Activated B cell treated with CpG ODN at 0.5 μM for 24 hours (primary cell): ENCODE measurements at regions not wholly inside any gene's neighbourhood (a gene's known extent, or its start where the extent isn't known, plus 50 kb on each side); places are given as distances from the start of the nearest gene placed in this dataset.

Source experiments
- ATAC-seq: fragments of 200-7000 bp; cut with Tn5 transposase; one replicate; pipeline ENCODE4 v1.10.0; 2021; ENCODE audit warnings: low read depth, mild to moderate bottlenecking, moderate library complexity
- CTCF ChIA-PET: fragments of 350-600 bp; sonication (Branson Sonifier 250); formaldehyde crosslinking; loops from one replicate; lab custom pipeline; 2021; ENCODE audit warnings: antibody characterized with exemption; lab: Charles Lee
- POLR2A ChIA-PET: fragments of 350-600 bp; sonication (Branson Sonifier 250); formaldehyde crosslinking; loops from one replicate; lab custom pipeline; 2021; ENCODE audit warnings: antibody characterized with exemption; lab: Charles Lee
- DNase-seq: peaks from one replicate; pipeline ENCODE4 v3.0.0; 2022
- H3K27ac Mint-ChIP-seq: one replicate; pipeline ENCODE4 v1.8.0; 2020; ENCODE audit warnings: mixed read lengths
- H3K27me3 Mint-ChIP-seq: one replicate; pipeline ENCODE4 v1.8.0; 2021; ENCODE audit warnings: mixed read lengths
- H3K36me3 Mint-ChIP-seq: one replicate; pipeline ENCODE4 v1.8.0; 2021; ENCODE audit warnings: low read depth, mixed read lengths
- H3K4me1 Mint-ChIP-seq: one replicate; pipeline ENCODE4 v1.8.0; 2021; ENCODE audit warnings: mixed read lengths
- H3K4me3 Mint-ChIP-seq: one replicate; pipeline ENCODE4 v1.8.0; 2020; ENCODE audit warnings: mild to moderate bottlenecking, mixed read lengths
- H3K9me3 Mint-ChIP-seq: one replicate; pipeline ENCODE4 v1.8.0; 2020; ENCODE audit warnings: mixed read lengths
- intact Hi-C: fragments of 100-400 bp; cut with micrococcal nuclease; formaldehyde crosslinking; loops from one replicate; pipeline ENCODE4 v1.15.1; 2024
- TF ChIP-seq, protein P1 (sequence below): fragments of 200-600 bp; IDR thresholded peaks from one replicate; pipeline ENCODE4 v1.8.0; 2022; ENCODE audit warnings: antibody characterized with exemption, mild to moderate bottlenecking

DNA sequence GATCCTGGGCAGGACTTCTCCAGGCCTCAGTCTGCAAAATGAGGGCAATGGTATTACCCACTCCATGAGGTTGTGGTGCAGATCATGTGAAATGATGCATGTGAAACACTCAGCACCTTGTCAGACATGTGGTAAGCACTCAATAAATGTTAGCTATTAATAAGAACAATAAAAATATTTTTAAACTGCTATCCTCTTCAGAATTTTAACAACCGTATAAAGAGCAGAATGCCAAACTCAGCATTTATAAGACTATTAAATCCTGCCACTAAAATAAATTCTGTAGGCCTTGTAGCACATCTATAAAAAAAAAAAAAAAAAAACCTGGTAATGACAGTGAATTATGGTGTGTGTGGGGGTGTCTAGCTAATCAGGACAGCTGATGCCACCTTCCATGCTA is 213.9 kb upstream of the UMPS start:
- H3K36me3 Mint-ChIP-seq: no peaks in the 10 kb centered on the region
- CTCF ChIA-PET: no interaction called here
- TF ChIP-seq, protein P1, sequence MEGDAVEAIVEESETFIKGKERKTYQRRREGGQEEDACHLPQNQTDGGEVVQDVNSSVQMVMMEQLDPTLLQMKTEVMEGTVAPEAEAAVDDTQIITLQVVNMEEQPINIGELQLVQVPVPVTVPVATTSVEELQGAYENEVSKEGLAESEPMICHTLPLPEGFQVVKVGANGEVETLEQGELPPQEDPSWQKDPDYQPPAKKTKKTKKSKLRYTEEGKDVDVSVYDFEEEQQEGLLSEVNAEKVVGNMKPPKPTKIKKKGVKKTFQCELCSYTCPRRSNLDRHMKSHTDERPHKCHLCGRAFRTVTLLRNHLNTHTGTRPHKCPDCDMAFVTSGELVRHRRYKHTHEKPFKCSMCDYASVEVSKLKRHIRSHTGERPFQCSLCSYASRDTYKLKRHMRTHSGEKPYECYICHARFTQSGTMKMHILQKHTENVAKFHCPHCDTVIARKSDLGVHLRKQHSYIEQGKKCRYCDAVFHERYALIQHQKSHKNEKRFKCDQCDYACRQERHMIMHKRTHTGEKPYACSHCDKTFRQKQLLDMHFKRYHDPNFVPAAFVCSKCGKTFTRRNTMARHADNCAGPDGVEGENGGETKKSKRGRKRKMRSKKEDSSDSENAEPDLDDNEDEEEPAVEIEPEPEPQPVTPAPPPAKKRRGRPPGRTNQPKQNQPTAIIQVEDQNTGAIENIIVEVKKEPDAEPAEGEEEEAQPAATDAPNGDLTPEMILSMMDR: no peak
- H3K27me3 Mint-ChIP-seq: peaks cover 9% of the 10 kb centered on the region
- H3K27ac Mint-ChIP-seq: no peak overlapping the region
- H3K4me3 Mint-ChIP-seq: no peak overlapping the region
- H3K9me3 Mint-ChIP-seq: no peaks in the 10 kb centered on the region
- DNase-seq: no peak
- H3K4me1 Mint-ChIP-seq: no peaks in the 10 kb centered on the region
- POLR2A ChIA-PET: no interaction called here
- intact Hi-C loops: no loop called here
- no peak for ATAC-seq

DNA sequence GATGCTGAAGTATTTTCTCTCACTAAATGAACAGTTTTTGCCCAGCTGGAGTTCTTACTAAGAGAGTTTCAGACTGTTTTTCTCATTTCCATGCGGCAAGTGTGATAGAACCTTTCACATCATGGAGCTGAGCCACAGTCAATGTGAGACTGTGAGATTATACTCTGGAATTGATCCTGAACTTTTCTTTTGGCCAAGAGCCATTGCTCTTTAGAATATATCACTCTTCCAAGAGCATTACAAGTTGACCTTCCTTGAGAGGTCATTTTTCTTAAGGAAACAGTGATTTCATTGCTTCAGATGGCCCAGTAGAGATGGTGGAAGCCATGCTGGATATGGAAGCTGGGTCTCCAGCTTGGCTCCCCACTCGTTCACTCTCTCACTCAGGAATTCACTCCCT is 212.9 kb upstream of the UMPS start:
- H3K4me1 Mint-ChIP-seq: no peaks in the 10 kb centered on the region
- DNase-seq: no peak
- H3K4me3 Mint-ChIP-seq: no peak overlapping the region
- H3K27ac Mint-ChIP-seq: no peak overlapping the region
- intact Hi-C loops: no loop called here
- TF ChIP-seq, protein P1: no peak
- H3K27me3 Mint-ChIP-seq: peaks cover 15% of the 10 kb centered on the region
- H3K9me3 Mint-ChIP-seq: no peaks in the 10 kb centered on the region
- ChIA-PET POLR2A (no interaction called here), CTCF (no interaction called here)
- no peaks in the 10 kb centered on the region for H3K36me3 Mint-ChIP-seq
- ATAC-seq: no peak

DNA sequence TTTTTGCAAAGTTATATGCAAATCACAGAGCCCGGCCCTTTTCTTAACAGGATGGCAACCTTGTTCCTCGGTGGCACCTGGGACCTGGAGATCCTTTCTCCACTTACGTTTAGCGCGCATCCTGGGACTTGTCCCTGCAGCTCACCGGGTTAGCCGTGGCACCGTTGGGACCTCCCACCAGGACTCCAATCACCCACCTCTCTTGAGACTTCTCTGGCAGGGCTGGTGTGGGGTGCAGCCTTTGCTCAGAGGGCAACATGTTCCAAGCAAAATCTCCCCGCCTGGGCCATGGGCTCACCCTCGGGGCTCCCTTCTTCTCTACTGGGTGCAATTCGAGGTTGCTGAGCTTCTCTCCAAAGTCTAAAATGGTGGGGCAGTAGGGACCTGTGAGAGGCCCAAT is 211.9 kb upstream of the UMPS start:
- TF ChIP-seq, protein P1: no peak
- no peak overlapping the region for H3K27ac Mint-ChIP-seq

DNA sequence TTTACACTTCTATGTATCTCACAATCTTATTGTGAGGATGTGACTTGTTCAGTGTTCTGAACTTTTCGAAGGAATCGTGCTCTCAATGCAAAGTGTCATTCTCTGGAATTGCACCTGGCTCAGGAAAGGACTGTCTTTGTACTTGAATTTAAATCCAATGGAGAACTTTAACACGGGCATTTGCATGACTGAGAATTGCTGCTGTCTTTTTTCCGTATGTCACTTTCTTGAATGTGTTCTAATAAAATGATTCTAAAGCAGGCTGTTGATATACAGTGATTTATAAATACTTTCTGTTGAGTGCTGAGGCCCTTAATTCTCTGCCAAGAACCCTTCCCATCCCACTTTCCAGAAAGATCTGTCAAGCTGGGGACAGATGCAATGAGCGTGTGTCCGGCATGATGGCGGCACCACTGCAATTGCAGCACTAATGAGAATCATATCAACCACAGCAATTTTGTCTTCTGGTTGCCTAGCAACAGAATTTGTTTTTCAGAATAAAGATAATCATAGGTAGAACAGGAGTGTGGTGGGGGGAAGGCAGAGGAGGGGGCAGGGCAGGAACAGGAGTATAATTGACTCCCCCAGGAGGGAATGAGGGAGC is 210.6 kb upstream of the UMPS start:
- Mint-ChIP-seq H3K4me3 (no peak overlapping the region), H3K4me1 (no peaks in the 10 kb centered on the region), H3K27me3 (peaks cover 17% of the 10 kb centered on the region), H3K27ac (no peak overlapping the region), H3K36me3 (no peaks in the 10 kb centered on the region), H3K9me3 (no peaks in the 10 kb centered on the region)
- ChIA-PET CTCF (no interaction called here), POLR2A (no interaction called here)
- ATAC-seq: no peak
- intact Hi-C loops: no loop called here
- TF ChIP-seq, protein P1: no peak
- no peak for DNase-seq

More for the DNA sequence above, 211.9 kb upstream of the UMPS start:
- H3K36me3 Mint-ChIP-seq: no peaks in the 10 kb centered on the region
- DNase-seq (no peak), ATAC-seq (no peak)
- no peak overlapping the region for H3K4me3 Mint-ChIP-seq
- CTCF ChIA-PET: no interaction called here
- H3K4me1 Mint-ChIP-seq: no peaks in the 10 kb centered on the region
- H3K9me3 Mint-ChIP-seq: no peaks in the 10 kb centered on the region
- peaks cover 16% of the 10 kb centered on the region for H3K27me3 Mint-ChIP-seq
- intact Hi-C loops: no loop called here
- POLR2A ChIA-PET: no interaction called here

DNA sequence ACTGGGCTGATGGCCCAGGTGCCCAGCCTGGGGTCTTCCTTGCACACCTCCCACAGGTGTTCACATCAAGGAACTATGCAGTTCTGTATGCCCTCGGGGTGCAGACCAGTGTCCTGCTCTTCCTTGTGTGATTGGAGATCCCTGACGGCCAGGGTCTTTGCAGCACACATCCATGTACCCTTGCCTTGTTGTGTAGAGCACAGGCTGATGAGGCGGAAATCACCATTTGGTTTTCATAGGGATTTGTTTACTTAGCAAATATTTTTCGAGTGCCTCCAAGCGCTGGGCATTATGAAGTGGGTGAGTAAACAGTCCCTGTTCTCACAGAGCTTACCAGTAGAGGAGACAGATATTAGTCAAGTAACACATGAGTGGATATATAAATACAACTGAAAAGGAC is 209.3 kb upstream of the UMPS start:
- Mint-ChIP-seq H3K36me3 (no peaks in the 10 kb centered on the region), H3K4me3 (no peak overlapping the region), H3K27me3 (peaks cover 17% of the 10 kb centered on the region), H3K27ac (no peak overlapping the region), H3K4me1 (no peaks in the 10 kb centered on the region), H3K9me3 (no peaks in the 10 kb centered on the region)
- intact Hi-C loops: no loop called here
- no peak for DNase-seq
- TF ChIP-seq, protein P1: no peak
- CTCF ChIA-PET: no interaction called here
- POLR2A ChIA-PET: no interaction called here
- ATAC-seq: no peak
